Right lobe of liver (tissue), 6 donors: ENCODE measurements at regions not wholly inside any gene's neighbourhood (a gene's known extent, or its start where the extent isn't known, plus 50 kb on each side); places are given as distances from the start of the nearest gene placed in this dataset.

Experiments
- ATAC-seq, 4 donors: fragments of 200-7000 bp; cut with Tn5 transposase; one replicate each; pipeline ENCODE4 v1.9.1; 2020; ENCODE audit warnings: mild to moderate bottlenecking in 4 of 4, moderate library complexity in 4 of 4
- DNase-seq, 3 donors: peaks; one replicate each; pipeline ENCODE4 v3.0.0-alpha.2; 2020
- H3K27ac ChIP-seq, 3 donors: fragments of 200-600 bp; one replicate each; pipeline ENCODE4 v1.8.0; 2022
- H3K27me3 ChIP-seq, 2 donors: fragments of 200-600 bp; one replicate each; pipeline ENCODE4 v1.8.0; 2022
- H3K36me3 ChIP-seq, 4 donors: fragments of 200-600 bp; sonication (generic) in 1 of 4; one replicate each; pipeline versions ENCODE4 v1.5.1 to v1.8.0; 2017 to 2022; ENCODE audit warnings: control low read depth in 1 of 4
- H3K4me1 ChIP-seq, 4 donors: fragments of 200-600 bp; sonication (generic) in 1 of 4; one replicate each; pipeline versions ENCODE4 v1.5.1 to v1.8.0; 2017 to 2022; ENCODE audit warnings: control low read depth in 1 of 4
- H3K4me3 ChIP-seq, 3 donors: fragments of 200-600 bp; one replicate each; pipeline ENCODE4 v1.8.0; 2022
- H3K9me3 ChIP-seq, 4 donors: fragments of 200-600 bp; sonication (generic) in 1 of 4; one replicate each; pipeline versions ENCODE4 v1.5.1 to v1.8.0; 2017 to 2022; ENCODE audit warnings: control low read depth in 1 of 4
- CTCF ChIP-seq, 4 donors: fragments of 200-600 bp in 3 of 4; fragments of 450-650 bp in 1 of 4; IDR thresholded peaks; one replicate each; pipeline versions ENCODE4 v1.5.1 to v1.8.0; 2016 to 2022; ENCODE audit warnings: antibody characterized with exemption in 4 of 4, mild to moderate bottlenecking in 2 of 4
- POLR2A ChIP-seq: fragments of 450-650 bp; IDR thresholded peaks from one replicate; pipeline ENCODE4 v1.6.1; 2017; ENCODE audit warnings: antibody characterized with exemption, mild to moderate bottlenecking
- whole genome bisulfite sequencing: methylation state at CpG from one replicate; pipeline ENCODE4 v1.1.6; 2018; ENCODE audit warnings: low coverage, low lambda C conversion rate; ENCODE audit not compliant: insufficient coverage; ENCODE audit errors: missing lambda C conversion rate; 5-methylcytosine and 5-hydroxymethylcytosine counted together
- intact Hi-C, 2 donors: fragments of 100-400 bp; cut with DNase I; formaldehyde crosslinking; loops; one replicate each; pipeline versions ENCODE4 v1.11.2 to v1.14.1; 2022
- donor health status: DM: no; HTN: yes; CAD: no.
- donor health status: DM: no; HTN: no; CAD: no.
- donor health status: DM: no; HTN: no; CAD: no.
- donor health status: DM: no; HTN: yes; CAD: no.
- donor health status: DM: no; HTN: yes; CAD: no.

- DNase-seq (no peak), ATAC-seq (no peak)
- no peaks in the 10 kb centered on the region for H3K27me3 ChIP-seq
- H3K4me1 ChIP-seq = no peaks in the 10 kb centered on the region
- no peak overlapping the region for H3K27ac ChIP-seq
- no peak overlapping the region for H3K4me3 ChIP-seq
- intact Hi-C loops = no loop called here
- TF ChIP-seq CTCF (IDR thresholded peaks at IDR 0.05) (no peak), POLR2A (no peak)
- 81% methylated on average over 3 of the region's 6 CpGs for WGBS
- H3K36me3 ChIP-seq = no peaks in the 10 kb centered on the region
- H3K9me3 ChIP-seq = no peaks in the 10 kb centered on the region
Measured at GRCh38 chr12:107472308-107472707, 213.3 kb upstream of the PWP1 start.

GRCh38 chr12:107474099-107474498 lies 211.5 kb upstream of the PWP1 start:
- H3K4me1 ChIP-seq = no peaks in the 10 kb centered on the region
- ATAC-seq = no peak
- no peaks in the 10 kb centered on the region for H3K9me3 ChIP-seq
- H3K4me3 ChIP-seq = no peak overlapping the region
- DNase-seq = no peak
- no peaks in the 10 kb centered on the region for H3K27me3 ChIP-seq
- no peak for TF ChIP-seq POLR2A
- WGBS = 92% methylated on average over 2 of the region's 9 CpGs
- intact Hi-C loops = no loop called here
- no peaks in the 10 kb centered on the region for H3K36me3 ChIP-seq
- H3K27ac ChIP-seq = no peak overlapping the region

- no peak for DNase-seq
- ATAC-seq = no peak
- Histone ChIP-seq H3K4me1 (no peaks in the 10 kb centered on the region), H3K4me3 (no peak overlapping the region), H3K9me3 (no peaks in the 10 kb centered on the region), H3K27ac (no peak overlapping the region), H3K27me3 (no peaks in the 10 kb centered on the region), H3K36me3 (no peaks in the 10 kb centered on the region)
- WGBS = 23% methylated on average over 3 of the region's 4 CpGs
- intact Hi-C loops = no loop called here
- no peak for TF ChIP-seq POLR2A
- no peak for TF ChIP-seq CTCF (IDR thresholded peaks at IDR 0.05)
Measured at GRCh38 chr12:107474639-107475539, 210.7 kb upstream of the PWP1 start.

GRCh38 chr12:107475900-107476299 lies 209.7 kb upstream of the PWP1 start:
- H3K9me3 ChIP-seq = no peaks in the 10 kb centered on the region
- H3K4me3 ChIP-seq = no peak overlapping the region
- DNase-seq (no peak), ATAC-seq (no peak)
- WGBS = 40% methylated on average over 2 of the region's 4 CpGs
- H3K4me1 ChIP-seq = no peaks in the 10 kb centered on the region
- TF ChIP-seq CTCF (IDR thresholded peaks at IDR 0.05) (no peak), POLR2A (no peak)
- H3K36me3 ChIP-seq = no peaks in the 10 kb centered on the region
- intact Hi-C loops = no loop called here
- H3K27me3 ChIP-seq = no peaks in the 10 kb centered on the region
- H3K27ac ChIP-seq = no peak overlapping the region

- WGBS = 69% methylated on average over 6 of the region's 7 CpGs
- no peak for TF ChIP-seq POLR2A
- no peak for TF ChIP-seq CTCF (IDR thresholded peaks at IDR 0.05)
- Histone ChIP-seq H3K27me3 (no peaks in the 10 kb centered on the region), H3K27ac (no peak overlapping the region), H3K4me3 (no peak overlapping the region), H3K36me3 (no peaks in the 10 kb centered on the region), H3K4me1 (no peaks in the 10 kb centered on the region), H3K9me3 (no peaks in the 10 kb centered on the region)
- intact Hi-C loops = no loop called here
- no peak for DNase-seq
- no peak for ATAC-seq
Measured at GRCh38 chr12:107477018-107477417, 208.6 kb upstream of the PWP1 start.
